ENCODE measurements at regions not wholly inside any gene's neighbourhood (a gene's known extent, or its start where the extent isn't known, plus 50 kb on each side); places are given as distances from the start of the nearest gene placed in this dataset.

GRCh38 chr13:78152415-78152814, 233.8 kb upstream of the EDNRB start:
- no peaks in the 10 kb centered on the region for H3K36me3 ChIP-seq (ENCODE audit: control insufficient read depth, insufficient read depth, low read length)
- H3K4me3 ChIP-seq (ENCODE audit: low read depth, low read length), result no peak overlapping the region
- DNase-seq (ENCODE audit: low read depth) (no peak), FAIRE-seq (no peak)
- no peaks in the 10 kb centered on the region for H3K27me3 ChIP-seq (ENCODE audit: control insufficient read depth, insufficient read depth, low read length)
- TF ChIP-seq, protein P1, sequence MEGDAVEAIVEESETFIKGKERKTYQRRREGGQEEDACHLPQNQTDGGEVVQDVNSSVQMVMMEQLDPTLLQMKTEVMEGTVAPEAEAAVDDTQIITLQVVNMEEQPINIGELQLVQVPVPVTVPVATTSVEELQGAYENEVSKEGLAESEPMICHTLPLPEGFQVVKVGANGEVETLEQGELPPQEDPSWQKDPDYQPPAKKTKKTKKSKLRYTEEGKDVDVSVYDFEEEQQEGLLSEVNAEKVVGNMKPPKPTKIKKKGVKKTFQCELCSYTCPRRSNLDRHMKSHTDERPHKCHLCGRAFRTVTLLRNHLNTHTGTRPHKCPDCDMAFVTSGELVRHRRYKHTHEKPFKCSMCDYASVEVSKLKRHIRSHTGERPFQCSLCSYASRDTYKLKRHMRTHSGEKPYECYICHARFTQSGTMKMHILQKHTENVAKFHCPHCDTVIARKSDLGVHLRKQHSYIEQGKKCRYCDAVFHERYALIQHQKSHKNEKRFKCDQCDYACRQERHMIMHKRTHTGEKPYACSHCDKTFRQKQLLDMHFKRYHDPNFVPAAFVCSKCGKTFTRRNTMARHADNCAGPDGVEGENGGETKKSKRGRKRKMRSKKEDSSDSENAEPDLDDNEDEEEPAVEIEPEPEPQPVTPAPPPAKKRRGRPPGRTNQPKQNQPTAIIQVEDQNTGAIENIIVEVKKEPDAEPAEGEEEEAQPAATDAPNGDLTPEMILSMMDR (IDR thresholded peaks at IDR 0.05; ENCODE audit: insufficient read depth, low read length, severe bottlenecking), result no peak

GRCh38 chr13:78147905-78148304, 229.3 kb upstream of the EDNRB start:
- DNase-seq (ENCODE audit: low read depth) (peak; percentile 60), FAIRE-seq (no peak)
- Histone ChIP-seq H3K27me3 (ENCODE audit: control insufficient read depth, insufficient read depth, low read length) (no peaks in the 10 kb centered on the region), H3K36me3 (ENCODE audit: control insufficient read depth, insufficient read depth, low read length) (no peaks in the 10 kb centered on the region), H3K4me3 (ENCODE audit: low read depth, low read length) (no peak overlapping the region)
- TF ChIP-seq, protein P1 (IDR thresholded peaks at IDR 0.05; ENCODE audit: insufficient read depth, low read length, severe bottlenecking), result no peak

- Histone ChIP-seq H3K4me3 (ENCODE audit: low read depth, low read length) (no peak overlapping the region), H3K36me3 (ENCODE audit: control insufficient read depth, insufficient read depth, low read length) (no peaks in the 10 kb centered on the region), H3K27me3 (ENCODE audit: control insufficient read depth, insufficient read depth, low read length) (no peaks in the 10 kb centered on the region)
- FAIRE-seq, result no peak
- TF ChIP-seq, protein P1 (IDR thresholded peaks at IDR 0.05; ENCODE audit: insufficient read depth, low read length, severe bottlenecking), result no peak
- DNase-seq (ENCODE audit: low read depth), result no peak
Measured at GRCh38 chr13:78145276-78145675, 226.6 kb upstream of the EDNRB start.

GRCh38 chr13:78139765-78140164, 221.1 kb upstream of the EDNRB start:
- TF ChIP-seq, protein P1 (IDR thresholded peaks at IDR 0.05; ENCODE audit: insufficient read depth, low read length, severe bottlenecking), result no peak
- no peak for FAIRE-seq

GRCh38 chr13:78138756-78139155, 220.1 kb upstream of the EDNRB start:
- TF ChIP-seq, protein P1 (IDR thresholded peaks at IDR 0.05; ENCODE audit: insufficient read depth, low read length, severe bottlenecking), result no peak
- H3K27me3 ChIP-seq (ENCODE audit: control insufficient read depth, insufficient read depth, low read length), result no peaks in the 10 kb centered on the region
- FAIRE-seq, result no peak
- no peak overlapping the region for H3K4me3 ChIP-seq (ENCODE audit: low read depth, low read length)
- no peaks in the 10 kb centered on the region for H3K36me3 ChIP-seq (ENCODE audit: control insufficient read depth, insufficient read depth, low read length)
- DNase-seq (ENCODE audit: low read depth), result no peak

More at GRCh38 chr13:78139765-78140164, 221.1 kb upstream of the EDNRB start:
- no peaks in the 10 kb centered on the region for H3K36me3 ChIP-seq (ENCODE audit: control insufficient read depth, insufficient read depth, low read length)
- H3K27me3 ChIP-seq (ENCODE audit: control insufficient read depth, insufficient read depth, low read length), result no peaks in the 10 kb centered on the region
- DNase-seq (ENCODE audit: low read depth), result no peak
- no peak overlapping the region for H3K4me3 ChIP-seq (ENCODE audit: low read depth, low read length)

GRCh38 chr13:78137404-78138142, 218.9 kb upstream of the EDNRB start:
- H3K36me3 ChIP-seq (ENCODE audit: control insufficient read depth, insufficient read depth, low read length), result no peaks in the 10 kb centered on the region
- H3K4me3 ChIP-seq (ENCODE audit: low read depth, low read length), result no peak overlapping the region
- no peaks in the 10 kb centered on the region for H3K27me3 ChIP-seq (ENCODE audit: control insufficient read depth, insufficient read depth, low read length)
- TF ChIP-seq, protein P1 (IDR thresholded peaks at IDR 0.05; ENCODE audit: insufficient read depth, low read length, severe bottlenecking), result peak; percentile 70
- DNase-seq (ENCODE audit: low read depth) (peak; percentile 66), FAIRE-seq (no peak)

All from bronchial epithelial cell (primary cell).